GM19452 (cell line): ENCODE measurements at regions not wholly inside any gene's neighbourhood (a gene's known extent, or its start where the extent isn't known, plus 50 kb on each side); places are given as distances from the start of the nearest gene placed in this dataset.
A peak's percentile ranks its signal among the peaks of the same experiment; 100 is the strongest.

Experiments used
- ATAC-seq: cut with Tn5 transposase; IDR thresholded peaks from one replicate; pipeline ENCODE4 v1.9.1; 2021; ENCODE audit not compliant: unreplicated experiment

- no peak for ATAC-seq
These were observed 383.3 kb downstream of the RRAGC start for GRCh38 chr1:38476111-38476849.

GRCh38 chr1:38475624-38476005 is 384.0 kb downstream of the RRAGC start:
- ATAC-seq, result no peak

- peak; percentile 86 for ATAC-seq
These were observed 384.6 kb downstream of the RRAGC start for GRCh38 chr1:38474738-38475623.

- no peak for ATAC-seq
These were observed 393.1 kb downstream of the RRAGC start for GRCh38 chr1:38466487-38466886.

- ATAC-seq, result no peak
These were observed 394.1 kb downstream of the RRAGC start for GRCh38 chr1:38465460-38465859.

- ATAC-seq, result no peak
These were observed 395.4 kb downstream of the RRAGC start for GRCh38 chr1:38464071-38464661.

- no peak for ATAC-seq
These were observed 396.5 kb downstream of the RRAGC start for GRCh38 chr1:38463074-38463473.

- ATAC-seq, result no peak
These were observed 403.1 kb downstream of the RRAGC start for GRCh38 chr1:38456531-38456876.

GRCh38 chr1:38455829-38456530 is 403.6 kb downstream of the RRAGC start:
- ATAC-seq, result no peak

- no peak for ATAC-seq
These were observed 404.7 kb downstream of the RRAGC start for GRCh38 chr1:38454749-38455441.

- ATAC-seq, result no peak
These were observed 405.3 kb downstream of the RRAGC start for GRCh38 chr1:38454236-38454635.

- ATAC-seq, result no peak
These were observed 405.7 kb upstream of the POU3F1 start for GRCh38 chr1:38452246-38452645.

- ATAC-seq, result no peak
These were observed 405.0 kb upstream of the POU3F1 start for GRCh38 chr1:38451541-38451993.

GRCh38 chr1:38448893-38449292 is 402.3 kb upstream of the POU3F1 start:
- no peak for ATAC-seq

GRCh38 chr1:38446936-38447335 is 400.3 kb upstream of the POU3F1 start:
- ATAC-seq, result no peak

GRCh38 chr1:38444770-38445442 is 398.3 kb upstream of the POU3F1 start:
- ATAC-seq, result no peak

GRCh38 chr1:38444311-38444710 is 397.7 kb upstream of the POU3F1 start:
- ATAC-seq, result no peak

GRCh38 chr1:38440402-38440801 is 393.8 kb upstream of the POU3F1 start:
- no peak for ATAC-seq

- no peak for ATAC-seq
These were observed 390.2 kb upstream of the POU3F1 start for GRCh38 chr1:38436749-38437148.

GRCh38 chr1:38436006-38436405 is 389.4 kb upstream of the POU3F1 start:
- ATAC-seq, result no peak
